ENCODE measurements at regions not wholly inside any gene's neighbourhood (a gene's known extent, or its start where the extent isn't known, plus 50 kb on each side); places are given as distances from the start of the nearest gene placed in this dataset.

- Histone ChIP-seq H2BK120ac (replicated peaks; ENCODE audit: low read depth, low read length) (no peak overlapping the region), H3K36me3 (ENCODE audit: control insufficient read depth in 2 of 4, insufficient read depth in 4 of 4, low read length in 3 of 4) (no peaks in the 10 kb centered on the region), H4K8ac (ENCODE audit: extremely low read depth, insufficient read depth, low read length) (no peak overlapping the region), H3K18ac (ENCODE audit: extremely low read depth, low read length) (0 out of 2 replicates have a peak overlapping the region, but pooled peaks have one; percentile 19), H2AFZ (ENCODE audit: low read length) (no peak overlapping the region), H3K79me2 (ENCODE audit: control insufficient read depth in 1 of 2, insufficient read depth in 2 of 2, low read length in 2 of 2) (no peaks in the 10 kb centered on the region), H4K91ac (replicated peaks; ENCODE audit: insufficient read length, low read length) (no peak overlapping the region), H3K4me1 (replicated peaks in 1 of 4; ENCODE audit: control insufficient read depth in 3 of 4, insufficient read depth in 4 of 4, low read length in 3 of 4) (no peaks in the 10 kb centered on the region), H3K79me1 (ENCODE audit: low read depth, low read length) (no peaks in the 10 kb centered on the region), H3K56ac (replicated peaks; ENCODE audit: insufficient read length, low read depth, low read length) (no peak overlapping the region), H3K9me3 (ENCODE audit: insufficient read depth in 2 of 2, low read depth in 1 of 2, low read length in 1 of 2) (no peaks in the 10 kb centered on the region), H3K4me2 (ENCODE audit: insufficient read depth in 1 of 2, low read depth in 2 of 2, low read length in 2 of 2) (no peak overlapping the region), H2BK5ac (ENCODE audit: low read depth, low read length) (no peak overlapping the region), H2BK12ac (ENCODE audit: low read depth, low read length) (no peak overlapping the region), H3K23me2 (ENCODE audit: low read depth, low read length) (no peaks in the 10 kb centered on the region), H3K4ac (replicated peaks; ENCODE audit: insufficient read length, low read depth, low read length) (no peak overlapping the region), H2BK20ac (ENCODE audit: low read length) (no peak overlapping the region), H2AK5ac (ENCODE audit: low read depth, low read length) (no peak overlapping the region), H2BK15ac (ENCODE audit: low read length) (no peak overlapping the region), H3K27me3 (replicated peaks in 1 of 4; ENCODE audit: control insufficient read depth in 3 of 4, extremely low read depth in 1 of 4, insufficient read depth in 3 of 4, low read length in 3 of 4) (no peaks in the 10 kb centered on the region), H3K14ac (ENCODE audit: insufficient read length) (no peak overlapping the region), H4K20me1 (replicated peaks in 1 of 2; ENCODE audit: control insufficient read depth in 1 of 2, insufficient read depth in 2 of 2, low read length in 2 of 2) (no peaks in the 10 kb centered on the region), H3K9ac (replicated peaks in 1 of 4; ENCODE audit: extremely low read depth in 1 of 4, low read depth in 3 of 4, low read length in 3 of 4) (no peak overlapping the region), H3K23ac (ENCODE audit: insufficient read length) (no peak overlapping the region), H3K27ac (ENCODE audit: low read depth, low read length) (no peak overlapping the region), H3K4me3 (ENCODE audit: extremely low read depth in 1 of 4, insufficient read depth in 2 of 4, low read depth in 3 of 4, low read length in 4 of 4) (no peak overlapping the region), H4K5ac (ENCODE audit: insufficient read length, low read depth, low read length) (no peak overlapping the region)
- WGBS, 2 experiments (ENCODE audit: extremely low coverage in 1 of 2, insufficient coverage in 1 of 2, insufficient read length in 1 of 2, insufficient replicate concordance in 2 of 2, low coverage in 1 of 2, low lambda C conversion rate in 2 of 2, missing lambda C conversion rate in 1 of 2): 88% methylated on average over 2 of the region's 2 CpGs; no CpG with 5 or more reads in 1 of the 2 experiments
- ChIA-PET CTCF (ENCODE audit: partially characterized antibody) (no interaction called here), POLR2A (ENCODE audit: partially characterized antibody) (no interaction called here)
- TF ChIP-seq MAFK (IDR thresholded peaks at IDR 0.05; ENCODE audit: low read depth, low read length) (no peak), YY1 (IDR thresholded peaks at IDR 0.05; ENCODE audit: low read depth, low read length) (no peak), KDM1A (IDR thresholded peaks at IDR 0.05; ENCODE audit: borderline replicate concordance, low read length) (no peak), CBX5 (IDR thresholded peaks at IDR 0.05; ENCODE audit: low read depth, low read length) (no peak), HDAC2 (IDR thresholded peaks at IDR 0.05; ENCODE audit: borderline replicate concordance in 1 of 2, low read depth in 2 of 2, low read length in 2 of 2) (no peak), SIX5 (IDR thresholded peaks at IDR 0.05; ENCODE audit: low read depth, low read length) (no peak), CTBP2 (IDR thresholded peaks at IDR 0.05; ENCODE audit: borderline replicate concordance, insufficient read depth, insufficient read length, low read length) (no peak), SUZ12 (IDR thresholded peaks at IDR 0.05; ENCODE audit: low read length) (no peak), BCL11A (IDR thresholded peaks at IDR 0.05; ENCODE audit: low read depth in 2 of 2, low read length in 2 of 2) (no peak), TAF7 (optimal IDR thresholded peaks at IDR 0.05; ENCODE audit: borderline replicate concordance, low read depth, low read length) (no peak)
- FAIRE-seq: no peak
- DNase-seq (ENCODE audit: low read depth in 1 of 2, low spot score in 2 of 2): no peak
These were observed 245.1 kb upstream of the NAALADL2 start for GRCh38 chr3:174614036-174614435.
